Tibial artery (tissue), 4 donors: ENCODE measurements at regions not wholly inside any gene's neighbourhood (a gene's known extent, or its start where the extent isn't known, plus 50 kb on each side); places are given as distances from the start of the nearest gene placed in this dataset.

Experiments used
- DNase-seq, 2 donors: peaks; one replicate each; pipeline ENCODE4 v3.0.0-alpha.2; 2019
- H3K27ac ChIP-seq, 2 donors: fragments of 200-600 bp; sonication (generic) in 1 of 2; 1 replicate in 1 of 2; 2 replicates in 1 of 2; pipeline ENCODE4 v1.5.1; 2018 to 2019; ENCODE audit warnings: mild to moderate bottlenecking in 1 of 2
- H3K27me3 ChIP-seq, 2 donors: fragments of 200-600 bp; sonication (generic) in 1 of 2; one replicate each; pipeline versions ENCODE4 v1.5.1 to v1.6.0; 2016 to 2019
- H3K36me3 ChIP-seq, 3 donors: fragments of 200-600 bp; sonication (generic) in 2 of 3; one replicate each; pipeline ENCODE4 v1.5.1; 2016 to 2019; ENCODE audit warnings: mild to moderate bottlenecking in 2 of 3
- H3K4me1 ChIP-seq, 4 donors: fragments of 200-600 bp; sonication (generic) in 2 of 4; 1 replicate in 3 of 4; 2 replicates in 1 of 4; pipeline ENCODE4 v1.5.1; 2016 to 2019
- H3K4me3 ChIP-seq, 2 donors: fragments of 200-600 bp; sonication (generic) in 1 of 2; 1 replicate in 1 of 2; 2 replicates in 1 of 2; pipeline ENCODE4 v1.5.1; 2018 to 2019; ENCODE audit warnings: mild to moderate bottlenecking in 2 of 2
- H3K9me3 ChIP-seq, 3 donors: fragments of 200-600 bp; sonication (generic) in 1 of 3; one replicate each; pipeline ENCODE4 v1.5.1; 2016 to 2019
- intact Hi-C: fragments of 100-400 bp; cut with DNase I; formaldehyde crosslinking; loops from one replicate; pipeline ENCODE4 v1.15.0; 2023; ENCODE audit warnings: low total_unique reads
- TF ChIP-seq, protein P1 (sequence below), 2 experiments: fragments of 200-600 bp in 1 of 2; fragments of 450-650 bp in 1 of 2; IDR thresholded peaks; one replicate each; pipeline ENCODE4 v1.5.1; 2017 to 2019; ENCODE audit warnings: antibody characterized with exemption in 2 of 2, mild to moderate bottlenecking in 1 of 2, moderate library complexity in 1 of 2

DNA sequence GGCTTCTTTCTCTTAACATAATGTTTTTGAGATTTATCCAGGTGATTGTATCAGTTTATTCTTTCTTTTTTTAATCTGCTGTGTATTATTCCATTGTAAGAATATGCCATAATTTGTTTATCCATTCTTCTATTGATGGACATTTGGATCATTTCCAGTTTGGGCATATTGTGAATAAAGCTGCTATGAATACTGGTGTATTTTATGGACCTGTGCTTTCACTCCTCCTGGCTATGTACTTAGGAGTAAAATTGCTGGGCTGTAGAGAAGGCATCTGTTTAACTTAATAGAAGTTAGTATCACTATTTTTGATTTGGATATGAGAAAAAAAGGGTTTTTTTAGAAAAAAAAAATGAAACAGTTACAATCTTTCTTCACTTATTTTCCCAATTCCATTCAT is 50.0 kb upstream of the FAM9C start:
- TF ChIP-seq, protein P1, sequence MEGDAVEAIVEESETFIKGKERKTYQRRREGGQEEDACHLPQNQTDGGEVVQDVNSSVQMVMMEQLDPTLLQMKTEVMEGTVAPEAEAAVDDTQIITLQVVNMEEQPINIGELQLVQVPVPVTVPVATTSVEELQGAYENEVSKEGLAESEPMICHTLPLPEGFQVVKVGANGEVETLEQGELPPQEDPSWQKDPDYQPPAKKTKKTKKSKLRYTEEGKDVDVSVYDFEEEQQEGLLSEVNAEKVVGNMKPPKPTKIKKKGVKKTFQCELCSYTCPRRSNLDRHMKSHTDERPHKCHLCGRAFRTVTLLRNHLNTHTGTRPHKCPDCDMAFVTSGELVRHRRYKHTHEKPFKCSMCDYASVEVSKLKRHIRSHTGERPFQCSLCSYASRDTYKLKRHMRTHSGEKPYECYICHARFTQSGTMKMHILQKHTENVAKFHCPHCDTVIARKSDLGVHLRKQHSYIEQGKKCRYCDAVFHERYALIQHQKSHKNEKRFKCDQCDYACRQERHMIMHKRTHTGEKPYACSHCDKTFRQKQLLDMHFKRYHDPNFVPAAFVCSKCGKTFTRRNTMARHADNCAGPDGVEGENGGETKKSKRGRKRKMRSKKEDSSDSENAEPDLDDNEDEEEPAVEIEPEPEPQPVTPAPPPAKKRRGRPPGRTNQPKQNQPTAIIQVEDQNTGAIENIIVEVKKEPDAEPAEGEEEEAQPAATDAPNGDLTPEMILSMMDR (IDR thresholded peaks at IDR 0.05): no peak
- no peak for DNase-seq
- intact Hi-C loops: loop anchor here (10.0 kb wide), 1 partner anchor 120 kb away; the partner anchor contains the start of gene TMSB4X
- no peaks in the 10 kb centered on the region for H3K27me3 ChIP-seq
- no peaks in the 10 kb centered on the region for H3K9me3 ChIP-seq
- peak overlapping the region; percentile 37 to 63 for H3K27ac ChIP-seq
- H3K36me3 ChIP-seq: no peaks in the 10 kb centered on the region
- H3K4me3 ChIP-seq: no peak overlapping the region
- H3K4me1 ChIP-seq: peaks cover 0 to 44% (median 0%) of the 10 kb centered on the region in 4 donors
